ENCODE measurements at regions not wholly inside any gene's neighbourhood (a gene's known extent, or its start where the extent isn't known, plus 50 kb on each side); places are given as distances from the start of the nearest gene placed in this dataset.
"Not testable (repeated sequence)": the region's sequence is repeated elsewhere in the genome, so short reads cannot be mapped to it uniquely, and the experiment has no call there.

DNA sequence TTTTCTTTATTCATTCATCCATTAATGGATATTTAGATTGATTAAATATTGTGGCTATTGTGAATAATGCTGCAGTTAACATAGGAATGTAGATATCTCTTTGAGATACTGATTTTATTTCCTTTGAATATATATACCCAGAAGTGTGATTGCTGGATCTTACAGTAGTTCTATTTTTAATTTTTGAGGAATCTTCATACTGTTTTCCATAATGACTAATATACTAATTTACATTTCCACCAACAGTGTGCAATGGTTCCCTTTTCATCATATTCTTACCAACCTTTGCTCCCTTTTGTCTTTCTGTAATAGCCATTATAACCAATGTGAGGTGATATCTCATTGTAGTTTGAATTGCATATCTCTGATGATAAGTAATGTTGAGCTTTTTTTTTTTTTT lies 106.3 kb downstream of the OTOL1 start:
- H3K27me3 ChIP-seq (ENCODE audit: control insufficient read depth, insufficient read depth, low read length): no peaks in the 10 kb centered on the region
- H3K9ac ChIP-seq (ENCODE audit: low read length): no peak overlapping the region
- H3K4me3 ChIP-seq (ENCODE audit: low read length): no peak overlapping the region
- H3K36me3 ChIP-seq (ENCODE audit: control insufficient read depth, low read depth, low read length): no peaks in the 10 kb centered on the region
- H3K9me3 ChIP-seq (ENCODE audit: control insufficient read depth, low read depth, low read length): no peaks in the 10 kb centered on the region
- no peaks in the 10 kb centered on the region for H3K4me1 ChIP-seq (ENCODE audit: control insufficient read depth, low read depth, low read length)
- H3K27ac ChIP-seq (ENCODE audit: low read length): no peak overlapping the region

DNA sequence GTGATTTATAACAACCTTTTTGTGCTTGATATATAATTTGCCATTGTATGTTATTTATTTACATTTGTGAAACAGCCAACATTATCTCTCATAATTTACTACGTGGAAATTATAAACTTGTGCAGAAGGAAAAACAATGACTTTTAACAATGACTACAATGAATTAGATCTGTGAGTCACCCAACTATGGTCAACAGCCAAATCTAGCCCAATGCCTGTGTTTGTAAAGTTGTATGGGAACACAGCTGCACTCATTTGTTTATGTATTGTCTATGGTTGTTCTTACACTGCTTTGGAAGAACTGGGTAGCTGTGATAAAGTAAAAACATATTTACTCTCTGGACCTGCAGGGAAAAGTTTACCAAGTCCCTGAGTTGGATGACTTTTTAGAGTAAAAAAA lies 110.4 kb downstream of the OTOL1 start:
- Histone ChIP-seq H3K4me1 (ENCODE audit: control insufficient read depth, low read depth, low read length) (no peaks in the 10 kb centered on the region), H3K27ac (ENCODE audit: low read length) (no peak overlapping the region)

DNA sequence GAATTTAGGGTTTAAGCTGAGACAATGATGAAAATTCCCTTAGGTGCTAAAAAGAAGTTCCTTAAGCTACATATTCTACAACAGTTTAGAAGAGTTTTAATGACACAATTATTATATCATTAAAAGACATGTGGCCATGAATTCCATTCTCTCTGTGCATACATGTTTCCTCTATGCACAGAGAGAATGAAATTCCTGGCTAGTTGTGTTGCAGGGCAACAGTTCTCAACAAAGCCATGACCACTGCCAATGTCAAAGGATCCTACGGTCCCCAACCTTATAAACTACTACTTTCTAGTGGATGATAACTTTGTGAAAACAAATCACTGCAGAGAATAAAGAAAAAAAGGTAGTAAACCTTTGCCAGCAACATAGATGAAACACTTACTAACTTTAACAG lies 122.7 kb downstream of the OTOL1 start:
- no peaks in the 10 kb centered on the region for H3K27me3 ChIP-seq (ENCODE audit: control insufficient read depth, insufficient read depth, low read length)
- H3K4me3 ChIP-seq (ENCODE audit: low read length): no peak overlapping the region
- H3K27ac ChIP-seq (ENCODE audit: low read length): no peak overlapping the region
- no peaks in the 10 kb centered on the region for H3K36me3 ChIP-seq (ENCODE audit: control insufficient read depth, low read depth, low read length)
- no peak overlapping the region for H3K9ac ChIP-seq (ENCODE audit: low read length)
- H3K9me3 ChIP-seq (ENCODE audit: control insufficient read depth, low read depth, low read length): no peaks in the 10 kb centered on the region
- H3K4me1 ChIP-seq (ENCODE audit: control insufficient read depth, low read depth, low read length): no peaks in the 10 kb centered on the region

More for the DNA sequence above, 110.4 kb downstream of the OTOL1 start:
- H3K36me3 ChIP-seq (ENCODE audit: control insufficient read depth, low read depth, low read length): no peaks in the 10 kb centered on the region
- no peak overlapping the region for H3K4me3 ChIP-seq (ENCODE audit: low read length)
- no peak overlapping the region for H3K9ac ChIP-seq (ENCODE audit: low read length)
- H3K9me3 ChIP-seq (ENCODE audit: control insufficient read depth, low read depth, low read length): no peaks in the 10 kb centered on the region
- no peaks in the 10 kb centered on the region for H3K27me3 ChIP-seq (ENCODE audit: control insufficient read depth, insufficient read depth, low read length)

DNA sequence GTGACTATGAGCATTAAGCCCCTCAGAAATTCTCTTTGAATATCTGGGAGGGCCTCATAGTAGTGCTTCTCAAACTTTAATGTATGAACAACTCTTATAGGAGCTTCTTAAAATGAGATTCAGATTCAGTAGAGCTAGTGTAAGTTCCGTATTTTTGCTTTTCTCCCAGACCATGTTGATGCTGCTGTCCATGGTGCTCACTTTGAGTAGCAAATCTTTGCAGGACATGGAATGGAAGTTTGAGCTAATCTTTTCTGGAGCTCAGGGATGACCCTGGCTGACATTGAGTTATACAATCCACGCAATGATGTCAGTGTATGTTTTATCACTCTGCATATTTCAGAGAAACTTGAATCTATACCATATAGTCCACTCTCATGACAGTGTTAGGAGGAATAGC lies 134.2 kb downstream of the OTOL1 start:
- H3K4me1 ChIP-seq (ENCODE audit: control insufficient read depth, low read depth, low read length): peaks cover 17% of the 10 kb centered on the region
- H3K27ac ChIP-seq (ENCODE audit: low read length): no peak overlapping the region
- H3K36me3 ChIP-seq (ENCODE audit: control insufficient read depth, low read depth, low read length): no peaks in the 10 kb centered on the region
- no peak overlapping the region for H3K4me3 ChIP-seq (ENCODE audit: low read length)
- no peak overlapping the region for H3K9ac ChIP-seq (ENCODE audit: low read length)
- H3K27me3 ChIP-seq (ENCODE audit: control insufficient read depth, insufficient read depth, low read length): no peaks in the 10 kb centered on the region
- H3K9me3 ChIP-seq (ENCODE audit: control insufficient read depth, low read depth, low read length): no peaks in the 10 kb centered on the region

DNA sequence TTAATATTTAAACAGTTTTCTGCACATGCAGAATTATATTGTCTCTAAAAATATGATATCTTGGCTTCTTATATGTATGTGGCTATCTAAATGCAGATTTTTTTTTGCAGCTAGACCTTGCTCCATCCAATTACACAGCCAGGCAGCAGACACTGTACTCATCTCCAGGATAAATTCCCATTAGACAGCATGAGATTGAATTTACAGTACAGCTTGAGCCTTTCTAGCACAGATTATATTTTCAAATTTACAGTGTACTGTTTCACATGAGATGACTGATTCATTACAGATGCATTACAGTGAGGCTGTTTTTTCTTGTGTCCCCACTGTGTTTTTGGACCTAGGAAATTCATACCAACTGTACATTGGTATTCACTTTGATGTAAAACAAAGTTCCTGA lies 134.9 kb downstream of the OTOL1 start:
- no peak overlapping the region for H3K4me3 ChIP-seq (ENCODE audit: low read length)
- no peak overlapping the region for H3K27ac ChIP-seq (ENCODE audit: low read length)
- H3K9me3 ChIP-seq (ENCODE audit: control insufficient read depth, low read depth, low read length): no peaks in the 10 kb centered on the region
- H3K4me1 ChIP-seq (ENCODE audit: control insufficient read depth, low read depth, low read length): peaks cover 24% of the 10 kb centered on the region
- H3K36me3 ChIP-seq (ENCODE audit: control insufficient read depth, low read depth, low read length): no peaks in the 10 kb centered on the region
- H3K9ac ChIP-seq (ENCODE audit: low read length): no peak overlapping the region
- no peaks in the 10 kb centered on the region for H3K27me3 ChIP-seq (ENCODE audit: control insufficient read depth, insufficient read depth, low read length)

DNA sequence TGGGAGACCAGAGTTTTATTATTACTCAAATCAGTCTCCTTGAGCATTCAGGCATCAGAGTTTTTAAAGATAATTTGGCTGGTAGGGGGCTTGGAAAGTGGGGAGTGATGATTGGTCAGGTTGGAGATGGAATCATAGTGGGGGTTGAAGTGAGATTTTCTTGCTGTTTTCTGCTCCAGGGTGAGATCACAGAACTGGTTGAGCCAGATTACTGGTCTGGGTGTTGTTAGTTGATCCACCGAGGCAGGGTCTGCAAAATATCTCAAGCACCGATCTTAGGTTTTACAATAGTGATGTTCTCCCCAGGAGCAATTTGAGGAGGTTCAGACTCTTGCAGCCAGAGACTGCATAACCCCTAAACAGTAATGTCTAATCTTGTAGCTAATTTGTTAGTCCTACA lies 141.0 kb downstream of the OTOL1 start:
- H3K4me1 ChIP-seq (ENCODE audit: control insufficient read depth, low read depth, low read length): peaks cover 41% of the 10 kb centered on the region
- H3K4me3 ChIP-seq (ENCODE audit: low read length): no peak overlapping the region
- no peak overlapping the region for H3K27ac ChIP-seq (ENCODE audit: low read length)
- no peaks in the 10 kb centered on the region for H3K36me3 ChIP-seq (ENCODE audit: control insufficient read depth, low read depth, low read length)
- H3K9me3 ChIP-seq (ENCODE audit: control insufficient read depth, low read depth, low read length): no peaks in the 10 kb centered on the region
- H3K9ac ChIP-seq (ENCODE audit: low read length): no peak overlapping the region
- no peaks in the 10 kb centered on the region for H3K27me3 ChIP-seq (ENCODE audit: control insufficient read depth, insufficient read depth, low read length)

DNA sequence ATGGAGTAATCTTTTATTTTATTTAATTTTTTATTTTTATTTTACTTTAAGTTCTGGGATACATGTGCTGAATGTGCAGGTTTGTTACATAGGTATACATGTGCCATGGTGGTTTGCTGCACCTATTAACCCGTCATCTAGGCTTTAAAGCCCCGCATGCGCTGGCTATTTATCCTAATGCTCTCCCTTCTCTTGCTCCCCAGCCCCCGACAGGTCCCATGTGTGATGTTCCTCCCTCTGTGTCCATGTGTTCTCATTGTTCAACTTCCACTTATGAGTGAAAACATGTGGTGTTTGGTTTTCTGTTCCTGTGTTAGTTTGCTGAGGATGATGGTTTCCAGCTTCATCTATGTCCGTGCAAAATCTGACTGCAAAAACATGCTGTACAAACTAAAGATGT lies 142.5 kb downstream of the OTOL1 start:
- not testable (repeated sequence) for H3K36me3 ChIP-seq (ENCODE audit: control insufficient read depth, low read depth, low read length); H3K9ac ChIP-seq (ENCODE audit: low read length); H3K9me3 ChIP-seq (ENCODE audit: control insufficient read depth, low read depth, low read length); H3K27me3 ChIP-seq (ENCODE audit: control insufficient read depth, insufficient read depth, low read length); H3K27ac ChIP-seq (ENCODE audit: low read length); H3K4me3 ChIP-seq (ENCODE audit: low read length)
- H3K4me1 ChIP-seq (ENCODE audit: control insufficient read depth, low read depth, low read length): peaks cover 52% of the 10 kb centered on the region

DNA sequence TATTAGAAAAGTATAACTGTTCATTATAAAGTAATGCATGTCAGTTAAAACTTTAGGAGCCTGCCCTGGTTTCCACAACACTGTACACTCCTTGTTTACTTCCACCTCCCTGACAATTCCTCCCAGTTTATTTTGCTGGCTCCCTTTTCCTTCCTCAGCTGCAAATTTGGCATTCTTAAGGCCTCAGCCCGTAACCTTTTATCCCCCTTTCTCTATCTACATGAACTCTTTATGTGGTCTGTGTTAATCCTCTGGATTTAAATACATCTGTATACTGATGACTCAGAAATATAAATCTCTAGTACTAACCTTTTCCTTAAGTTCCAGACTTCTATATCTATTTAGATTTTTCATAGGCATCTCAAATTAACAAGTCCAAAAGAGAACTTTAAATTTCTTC lies 143.6 kb downstream of the OTOL1 start:
- no peaks in the 10 kb centered on the region for H3K36me3 ChIP-seq (ENCODE audit: control insufficient read depth, low read depth, low read length)
- no peaks in the 10 kb centered on the region for H3K27me3 ChIP-seq (ENCODE audit: control insufficient read depth, insufficient read depth, low read length)
- no peak overlapping the region for H3K27ac ChIP-seq (ENCODE audit: low read length)
- H3K9ac ChIP-seq (ENCODE audit: low read length): no peak overlapping the region
- H3K9me3 ChIP-seq (ENCODE audit: control insufficient read depth, low read depth, low read length): no peaks in the 10 kb centered on the region
- H3K4me1 ChIP-seq (ENCODE audit: control insufficient read depth, low read depth, low read length): peaks cover 52% of the 10 kb centered on the region
- H3K4me3 ChIP-seq (ENCODE audit: low read length): no peak overlapping the region

DNA sequence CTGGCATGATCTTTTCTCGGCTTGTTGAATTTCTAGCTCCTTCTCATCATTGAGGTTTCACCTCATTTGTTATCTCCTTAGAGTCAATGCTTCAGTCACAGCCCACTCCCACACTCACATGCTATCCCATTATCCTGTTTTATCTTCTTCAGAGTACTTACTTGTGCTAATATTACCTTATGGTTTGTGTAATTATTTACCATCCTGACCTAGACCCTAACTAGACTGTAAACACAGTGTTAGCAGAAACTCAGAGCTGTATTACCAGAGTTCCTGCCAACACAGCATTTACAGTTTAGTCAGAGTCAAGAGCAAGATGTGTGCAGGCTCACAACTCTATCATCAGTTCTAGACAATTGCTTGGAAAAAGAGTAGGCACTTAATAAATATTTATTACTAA lies 144.7 kb downstream of the OTOL1 start:
- no peaks in the 10 kb centered on the region for H3K9me3 ChIP-seq (ENCODE audit: control insufficient read depth, low read depth, low read length)
- no peak overlapping the region for H3K9ac ChIP-seq (ENCODE audit: low read length)
- peaks cover 46% of the 10 kb centered on the region for H3K4me1 ChIP-seq (ENCODE audit: control insufficient read depth, low read depth, low read length)
- H3K27me3 ChIP-seq (ENCODE audit: control insufficient read depth, insufficient read depth, low read length): no peaks in the 10 kb centered on the region
- no peak overlapping the region for H3K27ac ChIP-seq (ENCODE audit: low read length)
- H3K36me3 ChIP-seq (ENCODE audit: control insufficient read depth, low read depth, low read length): no peaks in the 10 kb centered on the region
- H3K4me3 ChIP-seq (ENCODE audit: low read length): no peak overlapping the region

DNA sequence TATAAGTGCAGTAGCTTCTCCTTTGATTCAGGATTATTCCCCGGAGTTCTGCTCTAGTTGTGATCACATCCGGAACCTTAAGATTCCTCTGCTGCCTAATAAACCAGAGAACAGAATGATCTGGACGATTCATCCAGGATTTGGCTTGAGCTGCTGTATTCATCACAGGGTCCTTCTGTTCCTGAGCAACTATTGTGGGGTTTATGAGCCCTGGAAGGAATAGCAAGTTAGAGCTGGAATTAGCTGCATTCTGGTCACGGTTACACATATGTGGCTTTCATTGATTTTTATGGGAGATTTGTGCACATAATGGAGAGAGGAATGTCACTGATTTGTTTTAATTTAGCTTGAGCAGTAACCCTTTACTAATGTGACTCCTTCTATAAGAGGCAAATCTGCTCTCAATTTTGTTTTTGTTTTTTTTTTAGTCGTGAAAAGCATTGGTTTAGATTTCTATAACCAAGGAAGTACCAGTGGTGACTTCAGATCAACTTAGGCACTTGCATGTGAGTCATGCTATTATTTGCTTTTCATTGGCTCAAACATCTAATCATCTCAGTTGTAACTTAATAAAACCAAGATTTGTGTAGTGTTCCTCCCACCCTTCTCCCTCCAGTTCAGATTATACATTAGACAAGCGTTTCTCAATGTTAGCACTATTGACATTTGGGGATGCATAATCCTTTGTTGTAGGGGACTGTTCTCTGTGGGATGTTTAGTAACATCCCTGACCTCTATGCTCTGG lies 148.5 kb downstream of the OTOL1 start:
- H3K9ac ChIP-seq (ENCODE audit: low read length): no peak overlapping the region
- no peaks in the 10 kb centered on the region for H3K27me3 ChIP-seq (ENCODE audit: control insufficient read depth, insufficient read depth, low read length)
- no peaks in the 10 kb centered on the region for H3K9me3 ChIP-seq (ENCODE audit: control insufficient read depth, low read depth, low read length)
- H3K4me3 ChIP-seq (ENCODE audit: low read length): no peak overlapping the region
- H3K27ac ChIP-seq (ENCODE audit: low read length): no peak overlapping the region
- peaks cover 24% of the 10 kb centered on the region for H3K4me1 ChIP-seq (ENCODE audit: control insufficient read depth, low read depth, low read length)
- no peaks in the 10 kb centered on the region for H3K36me3 ChIP-seq (ENCODE audit: control insufficient read depth, low read depth, low read length)

DNA sequence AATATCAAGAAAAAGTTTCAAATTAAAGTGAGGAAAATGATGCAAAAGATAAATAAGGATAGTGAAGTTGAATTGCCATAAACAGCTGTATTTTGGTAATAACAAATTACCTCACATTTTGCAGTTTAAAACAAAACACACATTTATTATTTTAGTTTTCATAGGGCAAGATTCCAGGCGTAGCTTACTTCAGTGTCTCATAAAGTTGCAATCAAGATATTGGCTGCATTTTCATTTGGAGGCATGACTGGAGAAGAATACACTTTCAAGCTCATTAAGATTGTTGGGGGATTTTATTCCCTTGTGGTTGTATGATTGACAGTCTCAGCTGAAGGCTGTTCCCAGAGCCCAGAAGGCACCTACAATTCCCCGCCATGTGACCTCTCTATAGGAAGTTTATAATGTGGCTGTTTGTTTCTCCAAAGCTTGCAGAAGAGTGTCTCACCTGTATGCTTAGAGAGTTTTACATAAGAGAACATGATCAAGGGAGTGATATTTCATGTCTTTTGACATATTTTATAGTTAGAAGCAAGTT lies 151.4 kb downstream of the OTOL1 start:
- no peaks in the 10 kb centered on the region for H3K9me3 ChIP-seq (ENCODE audit: control insufficient read depth, low read depth, low read length)
- H3K27ac ChIP-seq (ENCODE audit: low read length): no peak overlapping the region
- H3K4me3 ChIP-seq (ENCODE audit: low read length): no peak overlapping the region
- no peaks in the 10 kb centered on the region for H3K27me3 ChIP-seq (ENCODE audit: control insufficient read depth, insufficient read depth, low read length)
- no peak overlapping the region for H3K9ac ChIP-seq (ENCODE audit: low read length)
- peaks cover 9% of the 10 kb centered on the region for H3K4me1 ChIP-seq (ENCODE audit: control insufficient read depth, low read depth, low read length)
- no peaks in the 10 kb centered on the region for H3K36me3 ChIP-seq (ENCODE audit: control insufficient read depth, low read depth, low read length)

DNA sequence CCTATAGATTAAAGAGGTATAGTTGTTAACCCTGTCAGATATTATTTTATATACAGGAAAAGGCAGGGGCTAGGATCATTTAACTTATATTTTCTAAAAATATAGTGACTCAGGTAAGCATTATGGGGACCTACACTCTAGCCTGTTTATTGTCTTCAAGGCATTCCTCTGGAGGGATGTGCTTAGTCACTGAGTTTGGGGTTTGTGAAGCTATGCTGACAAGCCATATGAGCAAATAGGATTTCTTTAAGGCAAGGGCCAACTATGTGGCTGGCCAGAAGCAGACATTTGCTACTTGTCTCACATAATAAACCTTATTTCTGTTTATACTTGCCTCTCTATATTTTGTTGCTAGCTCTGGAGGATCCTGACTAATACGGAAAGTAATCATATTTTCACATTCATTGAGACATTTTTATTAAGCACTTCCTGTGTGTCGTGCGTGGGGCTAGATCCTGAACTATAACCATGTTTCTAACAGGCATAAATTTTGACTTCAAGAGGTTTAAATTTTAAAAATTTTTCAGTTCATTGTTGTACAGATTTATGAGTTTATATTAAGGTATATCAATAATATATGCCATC lies 153.4 kb downstream of the OTOL1 start:
- Histone ChIP-seq H3K9me3 (ENCODE audit: control insufficient read depth, low read depth, low read length) (no peaks in the 10 kb centered on the region), H3K9ac (ENCODE audit: low read length) (no peak overlapping the region), H3K27me3 (ENCODE audit: control insufficient read depth, insufficient read depth, low read length) (no peaks in the 10 kb centered on the region), H3K36me3 (ENCODE audit: control insufficient read depth, low read depth, low read length) (no peaks in the 10 kb centered on the region), H3K4me1 (ENCODE audit: control insufficient read depth, low read depth, low read length) (no peaks in the 10 kb centered on the region), H3K27ac (ENCODE audit: low read length) (no peak overlapping the region), H3K4me3 (ENCODE audit: low read length) (no peak overlapping the region)

Data from iPS-18a (cell line).